Activated B cell treated with CpG ODN at 0.5 μM for 24 hours (primary cell): ENCODE measurements at regions not wholly inside any gene's neighbourhood (a gene's known extent, or its start where the extent isn't known, plus 50 kb on each side); places are given as distances from the start of the nearest gene placed in this dataset.

ENCODE experiments used
- ATAC-seq: fragments of 200-7000 bp; cut with Tn5 transposase; one replicate; pipeline ENCODE4 v1.10.0; 2021; ENCODE audit warnings: low read depth, mild to moderate bottlenecking, moderate library complexity
- CTCF ChIA-PET: fragments of 350-600 bp; sonication (Branson Sonifier 250); formaldehyde crosslinking; loops from one replicate; lab custom pipeline; 2021; ENCODE audit warnings: antibody characterized with exemption; lab: Charles Lee
- POLR2A ChIA-PET: fragments of 350-600 bp; sonication (Branson Sonifier 250); formaldehyde crosslinking; loops from one replicate; lab custom pipeline; 2021; ENCODE audit warnings: antibody characterized with exemption; lab: Charles Lee
- DNase-seq: peaks from one replicate; pipeline ENCODE4 v3.0.0; 2022
- H3K27ac Mint-ChIP-seq: one replicate; pipeline ENCODE4 v1.8.0; 2020; ENCODE audit warnings: mixed read lengths
- H3K27me3 Mint-ChIP-seq: one replicate; pipeline ENCODE4 v1.8.0; 2021; ENCODE audit warnings: mixed read lengths
- H3K36me3 Mint-ChIP-seq: one replicate; pipeline ENCODE4 v1.8.0; 2021; ENCODE audit warnings: low read depth, mixed read lengths
- H3K4me1 Mint-ChIP-seq: one replicate; pipeline ENCODE4 v1.8.0; 2021; ENCODE audit warnings: mixed read lengths
- H3K4me3 Mint-ChIP-seq: one replicate; pipeline ENCODE4 v1.8.0; 2020; ENCODE audit warnings: mild to moderate bottlenecking, mixed read lengths
- H3K9me3 Mint-ChIP-seq: one replicate; pipeline ENCODE4 v1.8.0; 2020; ENCODE audit warnings: mixed read lengths
- intact Hi-C: fragments of 100-400 bp; cut with micrococcal nuclease; formaldehyde crosslinking; loops from one replicate; pipeline ENCODE4 v1.15.1; 2024
- TF ChIP-seq, protein P1 (sequence below): fragments of 200-600 bp; IDR thresholded peaks from one replicate; pipeline ENCODE4 v1.8.0; 2022; ENCODE audit warnings: antibody characterized with exemption, mild to moderate bottlenecking

- POLR2A ChIA-PET, result no interaction called here
- H3K36me3 Mint-ChIP-seq, result no peaks in the 10 kb centered on the region
- ATAC-seq (no peak), DNase-seq (no peak)
- no peaks in the 10 kb centered on the region for H3K4me1 Mint-ChIP-seq
- TF ChIP-seq, protein P1, sequence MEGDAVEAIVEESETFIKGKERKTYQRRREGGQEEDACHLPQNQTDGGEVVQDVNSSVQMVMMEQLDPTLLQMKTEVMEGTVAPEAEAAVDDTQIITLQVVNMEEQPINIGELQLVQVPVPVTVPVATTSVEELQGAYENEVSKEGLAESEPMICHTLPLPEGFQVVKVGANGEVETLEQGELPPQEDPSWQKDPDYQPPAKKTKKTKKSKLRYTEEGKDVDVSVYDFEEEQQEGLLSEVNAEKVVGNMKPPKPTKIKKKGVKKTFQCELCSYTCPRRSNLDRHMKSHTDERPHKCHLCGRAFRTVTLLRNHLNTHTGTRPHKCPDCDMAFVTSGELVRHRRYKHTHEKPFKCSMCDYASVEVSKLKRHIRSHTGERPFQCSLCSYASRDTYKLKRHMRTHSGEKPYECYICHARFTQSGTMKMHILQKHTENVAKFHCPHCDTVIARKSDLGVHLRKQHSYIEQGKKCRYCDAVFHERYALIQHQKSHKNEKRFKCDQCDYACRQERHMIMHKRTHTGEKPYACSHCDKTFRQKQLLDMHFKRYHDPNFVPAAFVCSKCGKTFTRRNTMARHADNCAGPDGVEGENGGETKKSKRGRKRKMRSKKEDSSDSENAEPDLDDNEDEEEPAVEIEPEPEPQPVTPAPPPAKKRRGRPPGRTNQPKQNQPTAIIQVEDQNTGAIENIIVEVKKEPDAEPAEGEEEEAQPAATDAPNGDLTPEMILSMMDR, result no peak
- no peak overlapping the region for H3K27ac Mint-ChIP-seq
- CTCF ChIA-PET, result no interaction called here
- H3K9me3 Mint-ChIP-seq, result no peaks in the 10 kb centered on the region
- no peaks in the 10 kb centered on the region for H3K27me3 Mint-ChIP-seq
- intact Hi-C loops, result no loop called here
- H3K4me3 Mint-ChIP-seq, result no peak overlapping the region
Observed at GRCh38 chr2:129641371-129641770, 338.1 kb upstream of the RAB6C start.

DNA sequence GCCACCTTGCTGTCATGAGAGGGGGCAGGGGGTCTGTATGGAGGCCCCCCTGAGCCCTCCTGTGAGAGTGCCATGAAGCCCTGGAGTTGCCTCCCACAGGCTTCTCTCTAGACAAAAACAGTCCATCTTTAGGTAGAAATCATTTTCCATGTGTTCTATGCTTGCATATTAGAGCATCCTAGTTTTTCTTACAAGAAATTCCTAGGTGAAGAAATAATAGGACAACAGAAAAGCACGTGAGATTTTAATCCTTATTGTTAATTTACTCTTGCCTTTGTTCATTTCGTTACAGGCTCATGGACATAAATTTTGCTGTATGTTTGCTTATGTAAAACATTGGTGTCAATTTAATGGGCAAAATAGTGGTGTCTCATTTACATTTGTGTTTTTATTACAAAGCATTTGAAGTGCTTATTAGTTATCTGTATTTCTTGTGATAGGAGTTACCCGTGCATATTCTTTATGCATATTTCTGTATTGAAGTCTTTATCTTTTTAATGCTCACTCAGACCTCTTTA lies 336.9 kb upstream of the RAB6C start:
- no peaks in the 10 kb centered on the region for H3K9me3 Mint-ChIP-seq
- no peak for DNase-seq
- ATAC-seq, result no peak
- no peaks in the 10 kb centered on the region for H3K4me1 Mint-ChIP-seq
- H3K27me3 Mint-ChIP-seq, result no peaks in the 10 kb centered on the region
- H3K36me3 Mint-ChIP-seq, result no peaks in the 10 kb centered on the region
- H3K4me3 Mint-ChIP-seq, result no peak overlapping the region
- TF ChIP-seq, protein P1, result no peak
- H3K27ac Mint-ChIP-seq, result no peak overlapping the region
- intact Hi-C loops, result no loop called here
- POLR2A ChIA-PET, result no interaction called here
- CTCF ChIA-PET, result no interaction called here

- Mint-ChIP-seq H3K36me3 (no peaks in the 10 kb centered on the region), H3K27ac (no peak overlapping the region), H3K4me3 (no peak overlapping the region), H3K9me3 (no peaks in the 10 kb centered on the region), H3K4me1 (no peaks in the 10 kb centered on the region), H3K27me3 (no peaks in the 10 kb centered on the region)
- intact Hi-C loops, result no loop called here
- TF ChIP-seq, protein P1, result no peak
- DNase-seq (no peak), ATAC-seq (no peak)
- POLR2A ChIA-PET, result no interaction called here
- CTCF ChIA-PET, result no interaction called here
Observed at GRCh38 chr2:129645335-129645734, 334.1 kb upstream of the RAB6C start.

DNA sequence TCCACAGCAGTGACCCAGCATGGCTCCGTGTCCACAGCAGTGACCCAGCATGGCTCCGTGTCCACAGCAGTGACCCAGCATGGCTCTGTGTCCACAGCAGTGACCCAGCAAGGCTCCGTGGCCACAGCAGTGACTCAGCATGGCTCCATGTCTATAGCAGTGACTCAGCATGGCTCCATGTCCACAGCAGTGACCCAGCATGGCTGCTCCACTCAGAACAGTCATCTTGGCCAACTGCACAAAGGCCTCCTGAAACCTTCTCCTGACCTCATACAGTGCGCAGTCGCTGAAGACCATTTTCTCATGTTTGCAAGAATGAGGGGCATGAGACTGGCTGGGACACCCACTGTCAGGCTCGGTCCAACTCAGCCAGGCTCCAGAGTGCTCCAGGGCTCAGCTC lies 333.4 kb upstream of the RAB6C start:
- CTCF ChIA-PET, result no interaction called here
- TF ChIP-seq, protein P1, result no peak
- Mint-ChIP-seq H3K9me3 (no peaks in the 10 kb centered on the region), H3K27ac (no peak overlapping the region), H3K27me3 (no peaks in the 10 kb centered on the region), H3K4me3 (no peak overlapping the region), H3K36me3 (no peaks in the 10 kb centered on the region), H3K4me1 (no peaks in the 10 kb centered on the region)
- POLR2A ChIA-PET, result no interaction called here
- ATAC-seq, result no peak
- DNase-seq, result no peak
- intact Hi-C loops, result no loop called here

DNA sequence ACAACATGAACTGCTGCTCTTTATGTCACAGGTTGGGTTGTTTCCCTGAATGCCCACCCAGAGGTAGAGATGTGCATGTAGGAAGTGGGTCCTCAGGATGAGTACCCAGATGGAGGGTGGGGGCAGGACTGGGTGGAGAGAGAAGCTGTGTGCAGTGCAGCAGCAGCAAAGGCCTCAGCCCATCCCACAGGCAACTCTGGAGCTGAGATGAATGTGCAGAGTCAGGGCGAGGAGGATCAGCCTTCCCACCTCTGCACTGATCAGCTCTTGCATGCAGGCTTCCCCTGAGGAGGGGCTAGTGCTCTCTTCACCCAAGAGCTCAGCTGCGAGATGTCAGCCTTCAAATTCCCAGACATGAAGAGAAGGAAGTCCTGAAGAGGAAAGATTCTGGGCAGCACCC lies 326.2 kb upstream of the RAB6C start:
- intact Hi-C loops, result no loop called here
- ATAC-seq, result no peak
- TF ChIP-seq, protein P1, result no peak
- Mint-ChIP-seq H3K27ac (no peak overlapping the region), H3K9me3 (no peaks in the 10 kb centered on the region), H3K27me3 (no peaks in the 10 kb centered on the region), H3K4me3 (no peak overlapping the region), H3K4me1 (no peaks in the 10 kb centered on the region), H3K36me3 (no peaks in the 10 kb centered on the region)
- no peak for DNase-seq
- POLR2A ChIA-PET, result no interaction called here
- CTCF ChIA-PET, result no interaction called here
